HG02642 (cell line): ENCODE measurements at regions not wholly inside any gene's neighbourhood (a gene's known extent, or its start where the extent isn't known, plus 50 kb on each side); places are given as distances from the start of the nearest gene placed in this dataset.
"Not testable (repeated sequence)": the region's sequence is repeated elsewhere in the genome, so short reads cannot be mapped to it uniquely, and the experiment has no call there.

Source experiments
- ATAC-seq: cut with Tn5 transposase; IDR thresholded peaks from one replicate; pipeline ENCODE4 v1.9.1; 2021; ENCODE audit warnings: mild to moderate bottlenecking; ENCODE audit not compliant: unreplicated experiment, poor library complexity

- no peak for ATAC-seq
These were observed 1219.3 kb upstream of the WWC1 start for GRCh38 chr5:167071981-167072610.

- ATAC-seq = no peak
These were observed 1209.9 kb upstream of the WWC1 start for GRCh38 chr5:167081561-167081960.

GRCh38 chr5:167096816-167097215, 1194.6 kb upstream of the WWC1 start:
- no peak for ATAC-seq

GRCh38 chr5:167104351-167104750, 1187.1 kb upstream of the WWC1 start:
- no peak for ATAC-seq

GRCh38 chr5:167105941-167106340, 1185.5 kb upstream of the WWC1 start:
- no peak for ATAC-seq

GRCh38 chr5:167107684-167108083, 1183.8 kb upstream of the WWC1 start:
- ATAC-seq = no peak

GRCh38 chr5:167108266-167108665, 1183.2 kb upstream of the WWC1 start:
- ATAC-seq = not testable (repeated sequence)

GRCh38 chr5:167112556-167112955, 1178.9 kb upstream of the WWC1 start:
- ATAC-seq = no peak

GRCh38 chr5:167122267-167122666, 1169.2 kb upstream of the WWC1 start:
- no peak for ATAC-seq

- ATAC-seq = no peak
These were observed 1168.3 kb upstream of the WWC1 start for GRCh38 chr5:167123126-167123525.

GRCh38 chr5:167128581-167128980, 1162.9 kb upstream of the WWC1 start:
- no peak for ATAC-seq

- no peak for ATAC-seq
These were observed 1150.7 kb upstream of the WWC1 start for GRCh38 chr5:167140548-167141291.

GRCh38 chr5:167143716-167144115, 1147.7 kb upstream of the WWC1 start:
- no peak for ATAC-seq

- ATAC-seq = no peak
These were observed 1145.6 kb upstream of the WWC1 start for GRCh38 chr5:167145841-167146240.

GRCh38 chr5:167147879-167148278, 1143.6 kb upstream of the WWC1 start:
- ATAC-seq = no peak

GRCh38 chr5:167150661-167151060, 1140.8 kb upstream of the WWC1 start:
- no peak for ATAC-seq

- no peak for ATAC-seq
These were observed 1138.9 kb upstream of the WWC1 start for GRCh38 chr5:167152561-167152960.

GRCh38 chr5:167155387-167156005, 1135.9 kb upstream of the WWC1 start:
- no peak for ATAC-seq

- no peak for ATAC-seq
These were observed 1135.0 kb upstream of the WWC1 start for GRCh38 chr5:167156446-167156845.

GRCh38 chr5:167158588-167158987, 1132.9 kb upstream of the WWC1 start:
- no peak for ATAC-seq

GRCh38 chr5:167160388-167160787, 1131.1 kb upstream of the WWC1 start:
- ATAC-seq = no peak

GRCh38 chr5:167166696-167167095, 1124.7 kb upstream of the WWC1 start:
- no peak for ATAC-seq
